Mesendoderm (in vitro differentiated cells): ENCODE measurements at regions not wholly inside any gene's neighbourhood (a gene's known extent, or its start where the extent isn't known, plus 50 kb on each side); places are given as distances from the start of the nearest gene placed in this dataset.

Experiments used
- DNase-seq: peaks from one replicate; pipeline ENCODE4 v3.0.0; 2013
- H2AK5ac ChIP-seq: 2 replicates; pipeline ENCODE4 v1.6.1; 2013; ENCODE audit warnings: low read length, inconsistent platforms
- H2BK120ac ChIP-seq: 2 replicates; pipeline ENCODE4 v1.6.1; 2013; ENCODE audit warnings: low read depth, mild to moderate bottlenecking, low read length, moderate library complexity, mixed read lengths
- H2BK15ac ChIP-seq: replicated peaks from 2 replicates; pipeline ENCODE4 v1.6.1; 2013; ENCODE audit warnings: low read depth, mild to moderate bottlenecking, moderate library complexity
- H2BK5ac ChIP-seq: 2 replicates; pipeline ENCODE4 v1.6.1; 2013; ENCODE audit warnings: low read length, inconsistent platforms
- H3K18ac ChIP-seq: 2 replicates; pipeline ENCODE4 v1.6.1; 2013; ENCODE audit warnings: mild to moderate bottlenecking, low read length, mixed read lengths
- H3K23ac ChIP-seq: one replicate; pipeline ENCODE4 v1.6.1; 2013; ENCODE audit warnings: low read length
- H3K27ac ChIP-seq: 2 replicates; pipeline ENCODE4 v1.5.1; 2013; ENCODE audit warnings: low read depth, mild to moderate bottlenecking, inconsistent platforms, low read length, moderate library complexity
- H3K27me3 ChIP-seq: 2 replicates; pipeline ENCODE4 v1.6.1; 2013; ENCODE audit warnings: low read length, control low read depth, mild to moderate bottlenecking, inconsistent platforms; ENCODE audit not compliant: insufficient read depth, poor library complexity
- H3K36me3 ChIP-seq: 2 replicates; pipeline ENCODE4 v1.6.1; 2013; ENCODE audit warnings: low read length, inconsistent platforms; ENCODE audit not compliant: control insufficient read depth, insufficient read depth
- H3K4ac ChIP-seq: one replicate; pipeline ENCODE4 v1.6.1; 2013; ENCODE audit warnings: low read depth, mild to moderate bottlenecking, low read length, moderate library complexity
- H3K4me1 ChIP-seq: 2 replicates; pipeline ENCODE4 v1.6.1; 2013; ENCODE audit warnings: low read depth, low read length, inconsistent platforms; ENCODE audit not compliant: control insufficient read depth
- H3K4me2 ChIP-seq: 2 replicates; pipeline ENCODE4 v1.6.1; 2013; ENCODE audit warnings: low read length
- H3K4me3 ChIP-seq: 2 replicates; pipeline ENCODE4 v1.5.1; 2013; ENCODE audit warnings: mild to moderate bottlenecking, low read length
- H3K56ac ChIP-seq: one replicate; pipeline ENCODE4 v1.6.1; 2013; ENCODE audit warnings: low read length
- H3K79me1 ChIP-seq: 2 replicates; pipeline ENCODE4 v1.6.1; 2013; ENCODE audit warnings: low read length, inconsistent platforms
- H3K79me2 ChIP-seq: 2 replicates; pipeline ENCODE4 v1.6.1; 2013; ENCODE audit warnings: mild to moderate bottlenecking, low read length; ENCODE audit not compliant: control insufficient read depth, insufficient read depth
- H3K9ac ChIP-seq: 2 replicates; pipeline ENCODE4 v1.6.1; 2013; ENCODE audit warnings: low read length, inconsistent platforms
- H4K5ac ChIP-seq: one replicate; pipeline ENCODE4 v1.6.1; 2013; ENCODE audit warnings: low read length
- H4K8ac ChIP-seq: one replicate; pipeline ENCODE4 v1.6.1; 2013; ENCODE audit warnings: low read depth, mild to moderate bottlenecking, control low read depth, low read length, moderate library complexity
- WGBS: extraction: QIAGEN DNeasy Blood & Tissue Kit; methylation state at CpG from one replicate; pipeline ENCODE4 v1.1.7; 2013; ENCODE audit warnings: low lambda C conversion rate, missing lambda C conversion rate; ENCODE audit not compliant: insufficient coverage; ENCODE audit errors: extremely low coverage; 5-methylcytosine and 5-hydroxymethylcytosine counted together

GRCh38 chr10:75302029-75302428 lies 66.3 kb upstream of the COMTD1 start:
- no peak overlapping the region for H2BK120ac ChIP-seq
- no peak overlapping the region for H2BK5ac ChIP-seq
- H4K8ac ChIP-seq = no peak overlapping the region
- no peak overlapping the region for H2AK5ac ChIP-seq
- WGBS = no CpG with 5 or more reads among the region's 1 CpG
- no peak overlapping the region for H3K23ac ChIP-seq
- no peak overlapping the region for H3K4ac ChIP-seq
- H3K79me1 ChIP-seq = no peaks in the 10 kb centered on the region
- no peak overlapping the region for H4K5ac ChIP-seq
- H3K4me3 ChIP-seq = no peak overlapping the region
- H3K56ac ChIP-seq = no peak overlapping the region
- H3K4me1 ChIP-seq = peaks cover 3% of the 10 kb centered on the region
- no peaks in the 10 kb centered on the region for H3K27me3 ChIP-seq
- H3K9ac ChIP-seq = no peak overlapping the region
- no peak overlapping the region for H2BK15ac ChIP-seq
- H3K79me2 ChIP-seq = no peaks in the 10 kb centered on the region
- no peaks in the 10 kb centered on the region for H3K36me3 ChIP-seq
- H3K18ac ChIP-seq = no peak overlapping the region
- no peak overlapping the region for H3K27ac ChIP-seq
- no peak overlapping the region for H3K4me2 ChIP-seq
- DNase-seq = no peak

DNA sequence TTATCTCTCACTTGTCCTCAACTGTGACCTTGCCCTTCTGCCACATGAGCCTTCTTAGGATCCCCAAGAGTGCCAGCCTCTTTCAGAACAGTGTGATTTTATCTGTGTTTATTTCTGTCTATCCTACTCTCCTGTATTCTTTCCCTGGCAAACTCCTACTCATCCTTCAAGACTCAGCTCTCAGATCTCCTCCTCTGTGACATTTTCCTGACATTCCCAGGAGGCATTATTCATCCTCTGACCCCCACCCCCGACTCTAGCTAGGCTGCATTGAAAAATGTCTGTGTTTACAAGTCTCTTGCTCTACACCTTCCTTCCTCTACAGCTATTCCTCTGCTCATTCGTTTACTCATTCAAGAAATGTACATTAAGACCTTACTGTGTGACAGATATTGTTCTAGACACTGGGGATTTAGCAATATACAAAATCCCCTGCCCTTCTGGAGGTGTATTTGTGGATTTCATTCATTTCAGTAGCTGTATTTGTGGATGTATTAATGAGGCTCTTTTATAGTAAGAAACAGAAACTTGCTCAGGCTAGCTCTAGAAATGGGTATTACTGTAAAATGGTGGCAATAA lies 61.4 kb upstream of the COMTD1 start:
- Histone ChIP-seq H2BK5ac (no peak overlapping the region), H3K27me3 (peaks cover 3% of the 10 kb centered on the region), H3K4me1 (peaks cover 7% of the 10 kb centered on the region), H3K27ac (no peak overlapping the region), H2AK5ac (no peak overlapping the region), H4K5ac (no peak overlapping the region), H2BK120ac (no peak overlapping the region), H2BK15ac (no peak overlapping the region), H3K9ac (no peak overlapping the region), H3K4me2 (no peak overlapping the region), H3K4me3 (no peak overlapping the region), H3K79me2 (no peaks in the 10 kb centered on the region), H3K36me3 (no peaks in the 10 kb centered on the region), H3K56ac (no peak overlapping the region), H4K8ac (no peak overlapping the region), H3K4ac (no peak overlapping the region), H3K79me1 (no peaks in the 10 kb centered on the region), H3K23ac (no peak overlapping the region), H3K18ac (no peak overlapping the region)
- no peak for DNase-seq
- WGBS = no CpG with 5 or more reads among the region's 2 CpGs

- DNase-seq = no peak
- H2BK120ac ChIP-seq = no peak overlapping the region
- no peak overlapping the region for H2BK5ac ChIP-seq
- H3K36me3 ChIP-seq = no peaks in the 10 kb centered on the region
- peaks cover 3% of the 10 kb centered on the region for H3K27me3 ChIP-seq
- H4K8ac ChIP-seq = no peak overlapping the region
- no peak overlapping the region for H2AK5ac ChIP-seq
- peak overlapping the region; percentile 31 for H3K23ac ChIP-seq
- H3K79me2 ChIP-seq = no peaks in the 10 kb centered on the region
- H2BK15ac ChIP-seq = no peak overlapping the region
- H3K18ac ChIP-seq = no peak overlapping the region
- no CpG with 5 or more reads among the region's 10 CpGs for WGBS
- H3K9ac ChIP-seq = no peak overlapping the region
- no peak overlapping the region for H4K5ac ChIP-seq
- H3K4ac ChIP-seq = no peak overlapping the region
- no peaks in the 10 kb centered on the region for H3K79me1 ChIP-seq
- H3K4me1 ChIP-seq = peaks cover 7% of the 10 kb centered on the region
- H3K4me2 ChIP-seq = no peak overlapping the region
- no peak overlapping the region for H3K27ac ChIP-seq
- H3K56ac ChIP-seq = no peak overlapping the region
- H3K4me3 ChIP-seq = no peak overlapping the region
Measured at GRCh38 chr10:75295868-75296441, 60.2 kb upstream of the COMTD1 start.

GRCh38 chr10:75294866-75295701 lies 59.3 kb upstream of the COMTD1 start:
- no peak overlapping the region for H2BK120ac ChIP-seq
- peak overlapping the region; percentile 51 for H3K18ac ChIP-seq
- H3K79me2 ChIP-seq = no peaks in the 10 kb centered on the region
- peak overlapping the region; percentile 53 for H3K9ac ChIP-seq
- DNase-seq = peak; percentile 79
- no peaks in the 10 kb centered on the region for H3K79me1 ChIP-seq
- H2BK5ac ChIP-seq = no peak overlapping the region
- peak overlapping the region; percentile 79 for H3K56ac ChIP-seq
- H3K36me3 ChIP-seq = no peaks in the 10 kb centered on the region
- no peak overlapping the region for H3K4ac ChIP-seq
- peak overlapping the region; percentile 88 for H3K4me2 ChIP-seq
- H4K5ac ChIP-seq = no peak overlapping the region
- peaks cover 3% of the 10 kb centered on the region for H3K27me3 ChIP-seq
- H2BK15ac ChIP-seq = no peak overlapping the region
- H3K4me3 ChIP-seq = peak overlapping the region; percentile 16
- peak overlapping the region; percentile 16 for H4K8ac ChIP-seq
- peak overlapping the region; percentile 13 for H3K27ac ChIP-seq
- WGBS = no CpG with 5 or more reads among the region's 57 CpGs
- peaks cover 7% of the 10 kb centered on the region for H3K4me1 ChIP-seq
- H3K23ac ChIP-seq = no peak overlapping the region
- H2AK5ac ChIP-seq = no peak overlapping the region

GRCh38 chr10:75294518-75294865 lies 58.7 kb upstream of the COMTD1 start:
- Histone ChIP-seq H3K18ac (peak overlapping the region; percentile 51), H3K4me1 (peaks cover 7% of the 10 kb centered on the region), H3K36me3 (no peaks in the 10 kb centered on the region), H2AK5ac (no peak overlapping the region), H4K5ac (no peak overlapping the region), H3K79me2 (no peaks in the 10 kb centered on the region), H2BK5ac (no peak overlapping the region), H3K23ac (no peak overlapping the region), H3K4me3 (no peak overlapping the region), H2BK120ac (no peak overlapping the region), H3K56ac (peak overlapping the region; percentile 79), H2BK15ac (no peak overlapping the region), H3K9ac (peak overlapping the region; percentile 53), H3K4me2 (peak overlapping the region; percentile 88), H3K79me1 (no peaks in the 10 kb centered on the region), H4K8ac (no peak overlapping the region), H3K4ac (no peak overlapping the region), H3K27me3 (peaks cover 3% of the 10 kb centered on the region), H3K27ac (peak overlapping the region; percentile 13)
- peak; percentile 48 for DNase-seq
- no CpG with 5 or more reads among the region's 20 CpGs for WGBS
